ENCODE measurements at regions not wholly inside any gene's neighbourhood (a gene's known extent, or its start where the extent isn't known, plus 50 kb on each side); places are given as distances from the start of the nearest gene placed in this dataset.

DNA sequence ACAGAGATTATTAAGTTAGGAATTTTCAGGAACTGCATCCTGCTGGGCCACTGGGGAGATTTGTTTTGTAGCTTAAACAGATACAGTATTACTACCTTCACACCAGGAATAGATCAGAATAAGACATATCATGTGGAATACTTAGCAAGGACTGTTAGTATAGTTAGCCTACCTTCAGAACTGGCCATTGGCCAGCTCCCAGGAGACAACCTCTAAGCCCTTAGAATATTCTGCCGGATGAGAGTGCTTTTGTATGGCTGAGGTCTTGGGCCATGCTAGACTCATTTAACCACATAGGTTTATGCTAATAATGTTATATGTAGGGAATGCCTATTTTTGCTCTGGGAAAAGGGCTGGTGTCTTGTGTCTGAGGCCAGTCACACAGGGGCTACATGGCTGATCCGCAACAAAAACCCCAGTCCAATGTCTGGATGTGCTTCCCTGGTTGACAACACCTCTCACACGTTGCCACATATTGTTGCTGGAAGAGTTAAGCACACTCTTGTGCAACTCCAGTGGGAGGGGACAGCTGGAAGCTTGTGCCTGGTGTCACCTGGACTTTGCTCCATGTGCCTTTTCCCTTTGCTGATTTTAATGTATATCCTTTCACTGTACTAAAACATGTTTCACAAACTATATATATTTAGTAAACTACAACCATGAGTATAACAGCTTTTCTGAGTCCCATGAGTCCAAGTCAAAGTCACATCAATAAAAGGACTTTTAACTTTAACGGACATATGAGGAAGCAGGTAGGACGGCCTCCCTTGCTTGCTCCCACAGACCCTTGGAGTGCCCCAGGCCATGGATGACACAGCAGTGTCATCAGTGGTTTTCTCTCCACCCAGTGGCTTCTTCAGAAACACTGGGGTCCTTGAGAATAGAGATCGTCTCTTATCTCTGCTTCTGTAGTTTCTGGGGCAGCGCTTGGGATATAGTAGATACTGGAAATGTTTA, 118.0 kb upstream of the C3orf80 start (continued):
- TF ChIP-seq, protein P1, sequence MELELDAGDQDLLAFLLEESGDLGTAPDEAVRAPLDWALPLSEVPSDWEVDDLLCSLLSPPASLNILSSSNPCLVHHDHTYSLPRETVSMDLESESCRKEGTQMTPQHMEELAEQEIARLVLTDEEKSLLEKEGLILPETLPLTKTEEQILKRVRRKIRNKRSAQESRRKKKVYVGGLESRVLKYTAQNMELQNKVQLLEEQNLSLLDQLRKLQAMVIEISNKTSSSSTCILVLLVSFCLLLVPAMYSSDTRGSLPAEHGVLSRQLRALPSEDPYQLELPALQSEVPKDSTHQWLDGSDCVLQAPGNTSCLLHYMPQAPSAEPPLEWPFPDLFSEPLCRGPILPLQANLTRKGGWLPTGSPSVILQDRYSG (CRISPR knock-in tag; IDR thresholded peaks at IDR 0.05), result no peak
- TF ChIP-seq TRIM24 (CRISPR knock-in tag; IDR thresholded peaks at IDR 0.05) (peak; percentile 76), RXRB (CRISPR knock-in tag; IDR thresholded peaks at IDR 0.05; ENCODE audit: borderline replicate concordance) (peak; percentile 87), CHD4 (IDR thresholded peaks at IDR 0.05; ENCODE audit: borderline replicate concordance, low read length) (peak; percentile 83; the same call in 1 of the 2 replicates), SOX5 (CRISPR knock-in tag; IDR thresholded peaks at IDR 0.05; ENCODE audit: borderline replicate concordance) (peak; percentile 93), ZFP90 (CRISPR knock-in tag; IDR thresholded peaks at IDR 0.05; ENCODE audit: borderline replicate concordance) (0 out of 2 replicates have a peak, but pooled peaks have one; percentile 49), HHEX (CRISPR knock-in tag; IDR thresholded peaks at IDR 0.05) (peak; percentile 54; the same call in 1 of the 2 replicates), ISX (CRISPR knock-in tag; conservative IDR thresholded peaks at IDR 0.05) (no peak), FOXA1 (IDR thresholded peaks at IDR 0.05) (no peak), FOXA1 (CRISPR knock-in tag; IDR thresholded peaks at IDR 0.05) (peak; percentile 71), EHMT2 (IDR thresholded peaks at IDR 0.05; ENCODE audit: borderline replicate concordance, low read depth, low read length) (peak; percentile 90; the same call in 1 of the 2 replicates), CHD2 (IDR thresholded peaks at IDR 0.05; ENCODE audit: low read depth, low read length) (0 out of 2 replicates have a peak, but pooled peaks have one; percentile 30), RFXAP (CRISPR knock-in tag; IDR thresholded peaks at IDR 0.05; ENCODE audit: borderline replicate concordance) (peak; percentile 99), ZNF30 (CRISPR knock-in tag; IDR thresholded peaks at IDR 0.05) (0 out of 2 replicates have a peak, but pooled peaks have one; percentile 27), ZNF253 (CRISPR knock-in tag; IDR thresholded peaks at IDR 0.05; ENCODE audit: borderline replicate concordance) (no peak), ZNF335 (CRISPR knock-in tag; IDR thresholded peaks at IDR 0.05) (0 out of 2 replicates have a peak, but pooled peaks have one; percentile 51)
- TF ChIP-seq, protein P2, sequence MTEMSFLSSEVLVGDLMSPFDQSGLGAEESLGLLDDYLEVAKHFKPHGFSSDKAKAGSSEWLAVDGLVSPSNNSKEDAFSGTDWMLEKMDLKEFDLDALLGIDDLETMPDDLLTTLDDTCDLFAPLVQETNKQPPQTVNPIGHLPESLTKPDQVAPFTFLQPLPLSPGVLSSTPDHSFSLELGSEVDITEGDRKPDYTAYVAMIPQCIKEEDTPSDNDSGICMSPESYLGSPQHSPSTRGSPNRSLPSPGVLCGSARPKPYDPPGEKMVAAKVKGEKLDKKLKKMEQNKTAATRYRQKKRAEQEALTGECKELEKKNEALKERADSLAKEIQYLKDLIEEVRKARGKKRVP (CRISPR knock-in tag; IDR thresholded peaks at IDR 0.05), result peak in 1 of 2 experiments; percentile 88; a peak in 2 of 4 replicates
- TF ChIP-seq, protein P3, sequence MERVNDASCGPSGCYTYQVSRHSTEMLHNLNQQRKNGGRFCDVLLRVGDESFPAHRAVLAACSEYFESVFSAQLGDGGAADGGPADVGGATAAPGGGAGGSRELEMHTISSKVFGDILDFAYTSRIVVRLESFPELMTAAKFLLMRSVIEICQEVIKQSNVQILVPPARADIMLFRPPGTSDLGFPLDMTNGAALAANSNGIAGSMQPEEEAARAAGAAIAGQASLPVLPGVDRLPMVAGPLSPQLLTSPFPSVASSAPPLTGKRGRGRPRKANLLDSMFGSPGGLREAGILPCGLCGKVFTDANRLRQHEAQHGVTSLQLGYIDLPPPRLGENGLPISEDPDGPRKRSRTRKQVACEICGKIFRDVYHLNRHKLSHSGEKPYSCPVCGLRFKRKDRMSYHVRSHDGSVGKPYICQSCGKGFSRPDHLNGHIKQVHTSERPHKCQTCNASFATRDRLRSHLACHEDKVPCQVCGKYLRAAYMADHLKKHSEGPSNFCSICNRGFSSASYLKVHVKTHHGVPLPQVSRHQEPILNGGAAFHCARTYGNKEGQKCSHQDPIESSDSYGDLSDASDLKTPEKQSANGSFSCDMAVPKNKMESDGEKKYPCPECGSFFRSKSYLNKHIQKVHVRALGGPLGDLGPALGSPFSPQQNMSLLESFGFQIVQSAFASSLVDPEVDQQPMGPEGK (CRISPR knock-in tag; IDR thresholded peaks at IDR 0.05), result peak; percentile 88
- TF ChIP-seq, protein P4, sequence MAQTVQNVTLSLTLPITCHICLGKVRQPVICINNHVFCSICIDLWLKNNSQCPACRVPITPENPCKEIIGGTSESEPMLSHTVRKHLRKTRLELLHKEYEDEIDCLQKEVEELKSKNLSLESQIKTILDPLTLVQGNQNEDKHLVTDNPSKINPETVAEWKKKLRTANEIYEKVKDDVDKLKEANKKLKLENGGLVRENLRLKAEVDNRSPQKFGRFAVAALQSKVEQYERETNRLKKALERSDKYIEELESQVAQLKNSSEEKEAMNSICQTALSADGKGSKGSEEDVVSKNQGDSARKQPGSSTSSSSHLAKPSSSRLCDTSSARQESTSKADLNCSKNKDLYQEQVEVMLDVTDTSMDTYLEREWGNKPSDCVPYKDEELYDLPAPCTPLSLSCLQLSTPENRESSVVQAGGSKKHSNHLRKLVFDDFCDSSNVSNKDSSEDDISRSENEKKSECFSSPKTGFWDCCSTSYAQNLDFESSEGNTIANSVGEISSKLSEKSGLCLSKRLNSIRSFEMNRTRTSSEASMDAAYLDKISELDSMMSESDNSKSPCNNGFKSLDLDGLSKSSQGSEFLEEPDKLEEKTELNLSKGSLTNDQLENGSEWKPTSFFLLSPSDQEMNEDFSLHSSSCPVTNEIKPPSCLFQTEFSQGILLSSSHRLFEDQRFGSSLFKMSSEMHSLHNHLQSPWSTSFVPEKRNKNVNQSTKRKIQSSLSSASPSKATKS (CRISPR knock-in tag; IDR thresholded peaks at IDR 0.05), result no peak
- TF ChIP-seq, protein P5, sequence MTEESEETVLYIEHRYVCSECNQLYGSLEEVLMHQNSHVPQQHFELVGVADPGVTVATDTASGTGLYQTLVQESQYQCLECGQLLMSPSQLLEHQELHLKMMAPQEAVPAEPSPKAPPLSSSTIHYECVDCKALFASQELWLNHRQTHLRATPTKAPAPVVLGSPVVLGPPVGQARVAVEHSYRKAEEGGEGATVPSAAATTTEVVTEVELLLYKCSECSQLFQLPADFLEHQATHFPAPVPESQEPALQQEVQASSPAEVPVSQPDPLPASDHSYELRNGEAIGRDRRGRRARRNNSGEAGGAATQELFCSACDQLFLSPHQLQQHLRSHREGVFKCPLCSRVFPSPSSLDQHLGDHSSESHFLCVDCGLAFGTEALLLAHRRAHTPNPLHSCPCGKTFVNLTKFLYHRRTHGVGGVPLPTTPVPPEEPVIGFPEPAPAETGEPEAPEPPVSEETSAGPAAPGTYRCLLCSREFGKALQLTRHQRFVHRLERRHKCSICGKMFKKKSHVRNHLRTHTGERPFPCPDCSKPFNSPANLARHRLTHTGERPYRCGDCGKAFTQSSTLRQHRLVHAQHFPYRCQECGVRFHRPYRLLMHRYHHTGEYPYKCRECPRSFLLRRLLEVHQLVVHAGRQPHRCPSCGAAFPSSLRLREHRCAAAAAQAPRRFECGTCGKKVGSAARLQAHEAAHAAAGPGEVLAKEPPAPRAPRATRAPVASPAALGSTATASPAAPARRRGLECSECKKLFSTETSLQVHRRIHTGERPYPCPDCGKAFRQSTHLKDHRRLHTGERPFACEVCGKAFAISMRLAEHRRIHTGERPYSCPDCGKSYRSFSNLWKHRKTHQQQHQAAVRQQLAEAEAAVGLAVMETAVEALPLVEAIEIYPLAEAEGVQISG (CRISPR knock-in tag; IDR thresholded peaks at IDR 0.05), result peak; percentile 86
